NCI-H1694 treated with DMSO at 0.1 percent for 48 hours (cell line): ENCODE measurements at regions not wholly inside any gene's neighbourhood (a gene's known extent, or its start where the extent isn't known, plus 50 kb on each side); places are given as distances from the start of the nearest gene placed in this dataset.
"Not testable (repeated sequence)": the region's sequence is repeated elsewhere in the genome, so short reads cannot be mapped to it uniquely, and the experiment has no call there.

Experiments used
- DNase-seq: peaks from one replicate; lab custom pipeline; 2025; lab: John Stamatoyannopoulos, UW

DNA sequence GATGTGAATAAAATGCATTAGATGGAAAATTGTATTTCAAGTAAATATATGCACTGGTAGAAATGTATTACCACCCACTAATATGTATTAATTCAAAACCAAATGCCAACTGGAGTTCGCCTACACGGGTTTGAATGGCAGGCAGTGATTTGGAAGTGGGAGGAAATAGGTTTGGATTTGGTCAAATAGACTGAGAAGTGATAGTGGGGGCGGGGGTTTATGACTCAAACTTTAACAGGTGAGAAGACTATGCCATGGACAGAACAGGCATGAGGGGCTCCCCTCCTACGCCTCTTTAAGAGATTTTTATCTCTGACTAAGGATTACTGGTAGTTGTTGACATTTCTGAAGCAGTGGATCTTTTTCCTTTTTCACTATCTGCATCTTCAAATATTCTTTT lies 677.8 kb downstream of the NTRK3 start:
- DNase-seq, result no peak

DNA sequence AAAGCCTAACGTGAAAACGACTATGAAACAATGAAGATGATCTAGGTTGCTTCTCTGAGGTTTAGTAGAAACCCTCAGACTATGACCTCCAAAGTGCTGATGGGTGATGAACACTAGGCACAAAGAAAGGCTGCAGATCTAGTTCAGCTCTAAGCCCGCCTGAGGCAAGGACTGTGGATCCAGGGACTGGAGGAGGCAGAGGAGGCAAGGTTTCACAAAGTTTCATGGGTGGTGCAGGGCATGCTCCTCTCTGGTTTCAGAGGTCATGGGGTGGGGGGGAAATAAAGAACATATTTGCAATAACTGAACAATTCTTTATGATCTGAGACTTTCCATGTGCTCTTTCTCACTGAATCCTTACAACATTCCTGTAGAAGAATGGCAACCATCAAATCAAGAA lies 679.2 kb downstream of the NTRK3 start:
- no peak for DNase-seq

DNA sequence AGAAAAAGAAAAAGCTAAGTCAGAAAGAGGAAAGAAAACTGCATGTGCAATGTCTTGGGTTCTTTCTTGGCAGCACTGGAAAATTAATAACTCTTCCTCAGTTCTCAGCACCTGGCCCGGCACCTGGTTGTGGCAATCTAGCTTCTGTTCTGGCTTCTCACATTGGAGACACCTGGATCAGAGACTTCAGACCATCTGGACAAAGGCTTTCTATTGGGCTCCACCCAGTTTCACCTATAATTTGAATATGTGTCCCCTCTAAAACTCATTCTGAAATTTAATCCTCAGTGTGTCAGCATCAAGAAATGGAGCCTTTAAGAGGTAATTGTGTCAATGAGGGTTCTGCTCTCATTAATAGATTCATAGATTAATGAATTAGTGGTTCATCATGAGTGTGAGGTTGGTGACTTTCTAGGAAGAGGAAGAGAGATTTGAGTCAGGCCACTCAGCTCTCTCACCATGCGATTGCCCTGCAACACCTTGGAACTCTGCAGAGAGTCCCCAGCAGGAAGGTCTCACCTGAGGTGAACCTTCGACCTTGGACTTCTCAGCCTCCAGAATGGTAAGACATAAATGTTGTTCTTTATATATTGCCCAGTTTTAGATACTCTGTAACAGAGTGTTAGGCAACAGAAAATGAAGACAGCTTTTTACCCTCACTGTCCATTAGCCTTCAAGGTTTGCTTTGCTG lies 679.9 kb downstream of the NTRK3 start:
- DNase-seq, result no peak

DNA sequence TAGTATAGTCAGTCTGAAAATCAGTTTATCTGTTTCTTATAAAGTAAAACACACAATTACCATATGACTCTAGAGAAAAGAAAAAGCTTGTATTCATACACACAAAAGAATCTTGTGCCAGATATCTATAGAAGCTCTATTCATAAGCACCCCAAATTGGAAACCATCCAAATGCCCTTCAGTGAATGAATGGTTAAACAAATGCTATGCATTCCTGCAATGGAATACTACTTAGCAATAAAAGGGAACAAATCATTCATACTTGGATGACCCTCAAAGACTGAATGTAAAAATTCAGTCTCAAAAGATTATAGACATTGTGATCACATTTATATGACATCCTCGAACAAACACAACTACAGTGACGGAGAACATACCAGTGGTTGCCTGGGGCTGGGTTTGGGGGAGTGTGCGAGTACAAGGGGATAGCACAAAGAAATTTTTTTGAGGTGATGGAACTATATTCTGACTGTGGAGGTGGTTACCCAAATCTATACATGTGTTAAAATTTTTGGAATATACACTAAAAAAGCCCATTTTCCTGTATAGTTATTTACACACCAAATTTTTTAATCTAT lies 680.6 kb downstream of the NTRK3 start:
- no peak for DNase-seq

DNA sequence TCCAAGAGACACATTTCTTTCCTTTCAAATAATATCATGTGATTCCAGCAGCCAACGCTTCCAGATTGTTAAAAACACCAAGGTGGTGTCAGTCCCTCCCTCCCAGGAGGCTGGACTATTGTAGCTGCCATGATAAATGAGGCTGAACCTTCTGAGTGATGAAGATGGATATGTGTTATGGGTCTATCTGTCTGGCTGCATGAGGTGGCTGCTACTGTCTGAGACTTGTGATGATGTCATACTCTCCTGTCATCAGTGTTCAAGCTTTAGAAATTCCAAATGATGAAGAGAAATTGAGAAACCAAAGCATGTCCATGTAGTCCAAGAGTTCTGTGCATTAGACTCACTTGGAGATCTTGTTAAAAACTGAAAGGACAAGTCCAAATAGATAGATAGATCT lies 683.0 kb downstream of the NTRK3 start:
- no peak for DNase-seq

DNA sequence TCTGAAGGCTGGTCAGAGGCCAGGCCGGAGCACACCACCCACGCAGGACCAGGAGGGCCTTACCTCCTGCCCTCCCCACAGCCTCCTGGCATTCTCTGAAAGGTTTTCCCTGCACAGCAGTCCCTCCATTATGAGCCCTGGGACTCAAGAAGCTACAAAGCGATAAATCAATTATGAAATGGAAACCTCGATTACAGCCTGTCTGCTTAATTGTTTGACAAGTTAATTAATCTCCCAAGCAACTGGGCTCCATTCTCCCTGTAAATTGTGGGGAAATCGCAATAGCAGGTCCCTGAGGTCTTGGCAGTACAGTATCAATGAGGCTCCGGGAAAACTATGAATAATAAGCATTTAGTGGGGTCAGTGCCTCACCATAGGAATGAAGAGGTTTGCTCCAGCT lies 683.5 kb downstream of the NTRK3 start:
- DNase-seq, result no peak

DNA sequence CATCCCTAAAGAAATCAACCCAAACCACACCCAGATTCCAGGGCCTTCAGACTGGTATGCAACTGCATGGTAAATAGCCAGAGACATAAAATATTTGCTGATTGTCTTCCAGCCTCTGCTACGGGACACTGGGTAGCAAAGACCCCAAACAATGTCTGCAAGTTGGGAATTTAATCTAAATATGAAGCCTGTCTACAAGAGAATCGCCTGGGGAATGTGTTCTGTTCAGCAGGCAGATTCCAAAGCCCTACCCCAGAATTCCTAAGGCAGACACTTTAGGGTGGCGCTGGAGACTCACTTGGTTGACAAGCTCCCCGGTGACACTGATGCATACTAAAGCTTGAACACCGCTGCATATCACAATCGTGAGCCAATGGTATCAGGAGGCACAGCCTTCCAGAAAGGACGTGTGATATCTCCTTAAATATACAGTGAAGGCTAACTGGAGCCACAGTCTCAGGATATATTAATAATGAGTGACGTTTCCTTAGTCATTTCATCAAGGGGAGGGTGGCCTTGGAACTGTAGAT lies 684.1 kb downstream of the NTRK3 start:
- no peak for DNase-seq

DNA sequence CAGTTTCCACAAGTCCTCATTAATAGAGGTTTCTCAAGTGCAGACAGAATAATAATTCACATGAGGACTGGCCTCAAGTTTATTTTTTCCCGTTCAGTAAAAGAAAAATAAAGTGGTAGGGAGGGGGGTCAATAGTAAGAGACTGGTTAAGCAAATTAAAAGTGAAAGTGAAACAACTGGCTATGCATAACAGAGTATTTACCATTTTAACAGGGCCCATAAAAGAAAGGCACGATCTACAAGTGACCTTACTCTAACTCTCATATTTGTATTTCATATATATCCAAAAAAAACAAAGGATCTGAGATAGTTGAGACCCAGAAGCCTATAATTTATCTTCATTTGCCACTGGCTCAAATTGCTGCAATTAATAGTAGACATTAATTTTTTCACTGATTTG lies 686.3 kb downstream of the NTRK3 start:
- DNase-seq, result no peak

DNA sequence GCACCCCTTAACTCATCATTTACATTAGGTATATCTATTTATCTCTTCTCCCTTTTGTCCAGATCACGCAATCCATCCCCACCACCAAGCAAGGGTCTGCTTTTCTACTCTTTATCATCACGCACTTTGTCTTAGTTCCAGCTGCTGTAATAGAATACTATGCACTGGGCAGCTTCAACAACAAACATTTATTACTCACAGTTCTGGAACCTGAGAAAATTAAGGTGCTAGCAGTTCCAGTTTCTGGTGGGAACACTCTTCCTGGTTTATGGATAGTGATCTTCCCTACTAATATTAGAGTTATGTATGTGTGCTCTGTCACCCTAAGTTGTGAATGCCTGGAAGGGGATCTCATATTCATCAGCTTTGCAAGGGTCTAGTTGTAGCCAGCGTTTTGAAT lies 687.0 kb downstream of the NTRK3 start:
- no peak for DNase-seq

DNA sequence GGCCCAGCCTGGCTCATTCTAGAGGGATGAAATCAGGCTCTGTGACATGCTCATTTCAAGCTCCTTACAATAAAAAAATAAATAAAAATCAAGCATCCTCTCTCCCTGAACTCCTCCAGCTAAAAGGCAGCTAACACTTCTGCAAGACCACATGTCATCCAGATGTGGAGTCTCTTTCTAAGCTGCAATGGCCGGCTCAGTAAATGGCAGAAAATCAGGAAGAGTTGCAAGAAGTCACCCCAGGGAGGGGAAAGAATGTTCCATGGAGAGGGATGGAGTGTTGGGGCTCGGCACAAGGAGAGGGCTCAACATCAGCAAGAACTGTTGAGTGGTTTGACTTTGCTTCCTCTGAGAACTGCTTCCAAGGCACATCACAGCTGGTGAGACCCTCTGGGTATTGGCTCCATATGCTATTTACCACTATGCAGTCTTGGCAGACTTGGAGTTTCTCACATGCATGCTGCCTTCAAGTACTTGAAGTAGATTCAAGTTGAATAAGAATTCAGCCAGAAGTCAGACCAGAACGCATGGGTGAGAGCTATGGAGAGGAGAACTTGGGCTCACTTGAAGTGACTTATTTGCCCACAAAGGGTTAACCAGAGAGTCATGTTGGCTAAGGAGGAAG lies 689.0 kb downstream of the NTRK3 start:
- no peak for DNase-seq

DNA sequence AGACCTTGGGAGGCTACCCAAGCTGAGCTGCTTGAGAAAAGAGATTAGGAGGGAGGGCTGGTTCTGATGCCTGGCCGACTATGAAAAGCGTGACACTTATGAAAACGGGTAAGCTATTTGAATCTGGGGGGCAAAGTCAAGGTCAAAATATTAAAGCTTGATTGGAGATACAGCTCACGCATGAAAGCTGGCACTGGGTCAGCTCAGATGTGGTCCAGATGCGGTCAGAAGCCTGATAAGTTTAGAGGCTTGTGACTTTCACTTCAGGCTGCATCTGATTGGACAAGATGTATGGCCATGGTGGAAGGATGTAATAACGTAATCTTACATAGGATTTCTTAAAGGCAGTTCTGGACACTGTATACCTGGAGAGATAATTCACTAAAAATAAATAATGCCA lies 690.3 kb downstream of the NTRK3 start:
- no peak for DNase-seq

DNA sequence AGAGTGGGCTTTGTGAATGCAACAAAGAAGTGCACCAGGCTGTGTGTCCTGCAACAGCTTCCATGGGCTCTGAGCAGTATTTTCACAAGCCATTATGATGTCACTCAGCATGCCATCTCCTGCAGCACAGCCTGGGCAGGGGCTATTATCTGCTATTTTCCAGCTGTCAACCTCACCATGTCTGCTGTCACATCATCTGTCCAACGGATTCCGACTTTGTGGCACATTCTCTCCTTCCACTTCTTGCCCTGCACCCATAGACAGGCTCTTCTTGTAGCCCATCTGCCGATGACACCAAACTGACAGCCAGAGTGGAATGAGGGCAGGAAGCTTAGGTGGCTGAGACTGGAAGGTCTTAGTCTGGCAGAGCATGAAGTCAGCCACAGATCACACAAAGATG lies 691.9 kb downstream of the NTRK3 start:
- peak; percentile 47 for DNase-seq

DNA sequence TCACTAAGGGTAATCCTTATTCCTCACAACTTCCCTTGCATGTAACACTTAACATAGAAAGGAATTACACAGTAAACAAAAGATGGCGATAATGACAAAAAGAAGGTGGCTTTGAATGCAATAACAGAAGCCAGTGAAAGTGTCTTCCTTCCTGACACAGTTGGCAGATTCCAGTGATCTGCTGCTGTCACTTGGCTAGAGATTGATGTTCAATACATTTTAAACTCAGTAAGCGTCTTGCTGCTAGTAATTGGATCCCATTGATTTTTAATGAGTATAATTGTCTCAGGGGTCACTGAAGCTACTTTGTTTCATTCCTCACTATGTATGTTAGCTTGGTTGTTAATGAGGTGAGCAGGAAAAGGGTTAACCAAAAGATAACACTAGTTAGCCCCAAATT lies 692.7 kb downstream of the NTRK3 start:
- DNase-seq, result peak; percentile 1

DNA sequence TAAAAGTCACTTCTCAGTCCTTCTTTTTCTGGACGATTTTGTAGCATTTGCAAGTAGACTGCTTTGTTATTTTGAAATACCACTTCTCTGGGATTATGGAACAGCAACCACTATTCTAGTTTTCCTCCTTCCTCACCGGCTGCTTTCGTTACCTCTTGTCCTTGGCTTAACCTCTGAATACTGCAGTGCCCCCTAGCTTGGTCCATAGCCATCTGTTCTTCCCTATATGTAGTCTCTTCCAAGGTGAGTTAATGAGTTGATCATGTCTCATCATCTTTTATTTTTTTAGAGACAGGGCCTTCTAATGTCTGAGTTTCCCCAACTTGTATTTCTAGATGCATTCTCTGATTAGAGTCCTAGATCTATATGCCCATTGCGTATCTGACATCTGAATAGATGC lies 694.3 kb downstream of the NTRK3 start:
- no peak for DNase-seq

DNA sequence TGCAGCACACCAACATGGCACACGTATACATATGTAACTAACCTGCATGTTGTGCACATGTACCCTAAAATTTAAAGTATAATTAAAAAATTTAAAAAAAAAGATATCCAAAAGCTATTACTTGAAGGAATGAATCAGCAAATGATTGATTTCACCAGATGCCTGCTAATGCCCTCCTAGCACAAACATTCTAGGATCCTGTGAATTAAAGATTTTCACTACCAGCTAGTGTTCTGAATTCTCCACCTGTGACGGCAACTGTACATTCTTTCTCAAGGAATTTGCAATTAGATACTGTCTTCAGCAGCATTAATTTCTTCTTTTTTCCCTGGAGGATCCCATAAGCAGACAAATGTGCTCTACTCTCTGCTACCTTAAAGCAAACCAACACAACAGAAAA lies 694.9 kb downstream of the NTRK3 start:
- DNase-seq, result no peak

DNA sequence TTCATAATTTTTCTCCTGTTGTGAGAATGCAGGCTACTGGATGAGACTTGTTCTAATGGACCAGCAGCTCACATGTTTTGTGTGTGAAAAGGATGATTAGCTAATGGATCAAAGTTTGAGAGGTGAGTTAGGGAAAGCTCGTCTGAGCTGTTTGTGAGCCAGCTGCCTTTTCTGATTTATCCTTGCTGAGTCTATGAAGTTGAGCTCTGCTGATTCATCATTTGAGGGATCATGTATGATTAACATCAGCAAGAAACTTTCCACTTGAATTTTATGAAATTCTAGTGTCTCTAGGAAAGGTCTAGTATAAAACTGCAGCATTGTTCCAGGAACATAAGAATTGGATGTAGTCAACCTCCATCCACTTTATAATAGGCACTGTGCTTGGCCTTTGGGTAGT lies 698.7 kb downstream of the NTRK3 start:
- DNase-seq, result no peak

DNA sequence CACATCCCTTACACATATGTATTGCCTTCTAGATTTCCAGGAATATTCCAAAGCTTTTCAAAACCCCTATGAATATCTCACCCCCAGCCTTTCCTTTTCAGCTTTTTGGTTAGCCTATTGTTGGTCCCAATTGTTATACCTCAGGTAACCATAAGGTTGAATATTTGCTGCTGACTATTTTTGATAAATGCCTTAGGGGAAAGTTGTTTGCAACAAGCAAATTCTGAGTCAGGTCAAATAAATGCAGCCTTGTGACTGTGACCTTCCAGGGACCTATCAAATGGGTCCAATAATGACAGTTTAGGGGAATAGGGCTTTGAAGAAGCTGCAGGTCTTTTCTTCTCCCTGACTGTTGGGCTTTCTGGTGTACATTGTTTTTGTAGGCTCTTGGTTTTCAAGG lies 699.7 kb downstream of the NTRK3 start:
- no peak for DNase-seq

DNA sequence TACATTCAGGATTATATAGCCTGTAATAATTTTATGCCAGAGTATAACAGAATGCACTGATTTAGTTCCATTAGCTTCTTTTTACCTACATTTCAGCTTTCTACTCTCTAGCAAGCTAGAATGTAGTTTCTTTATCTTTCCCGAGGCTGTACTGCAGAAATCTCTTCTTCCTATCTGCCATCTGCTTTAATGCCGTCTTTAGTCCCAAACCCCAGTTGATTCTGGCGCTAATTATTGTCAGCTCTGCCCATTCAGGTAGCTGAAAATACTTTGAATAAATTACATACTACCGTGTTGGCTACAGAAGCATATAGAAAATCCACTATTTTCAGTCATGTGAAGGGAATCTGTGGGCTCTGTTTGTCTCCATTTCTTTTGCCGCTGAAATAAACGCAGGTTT lies 706.7 kb downstream of the NTRK3 start:
- no peak for DNase-seq

DNA sequence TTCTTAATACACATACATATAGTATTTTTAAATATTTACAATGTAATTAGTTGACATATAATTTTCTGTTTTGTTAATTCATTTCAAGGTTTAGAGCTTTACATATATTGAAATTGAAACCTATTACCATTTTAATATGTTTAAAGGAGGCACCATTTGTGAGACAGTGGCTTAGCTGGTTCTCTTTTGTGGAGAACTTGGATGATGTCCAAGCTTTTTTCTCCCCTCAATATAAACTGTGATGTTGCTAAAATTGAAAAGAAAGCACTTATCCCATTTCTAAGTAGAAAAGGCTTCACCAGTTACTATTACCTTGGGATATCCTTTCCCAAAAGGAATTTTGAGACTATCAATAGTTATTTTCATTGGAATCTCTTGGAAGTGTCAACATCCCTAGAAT lies 707.2 kb downstream of the NTRK3 start:
- DNase-seq, result no peak

DNA sequence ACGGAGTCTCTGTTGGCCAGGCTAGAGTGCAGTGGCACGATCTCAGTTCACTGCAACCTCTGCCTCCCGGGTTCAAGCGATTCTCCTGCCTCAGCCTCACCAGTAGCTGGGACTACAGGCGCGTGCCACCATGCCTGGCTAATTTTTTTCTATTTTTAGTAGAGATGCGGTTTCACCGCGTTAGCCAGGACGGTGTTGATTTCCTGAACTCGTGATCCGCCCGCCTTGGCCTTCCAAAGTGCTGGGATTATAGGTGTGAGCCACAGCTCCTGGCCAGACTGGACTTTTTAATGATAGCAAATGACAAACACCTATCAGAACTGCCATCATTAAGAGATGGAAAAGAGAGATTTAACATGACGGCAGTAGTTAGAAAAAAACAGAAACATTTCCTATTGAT lies 707.9 kb downstream of the NTRK3 start:
- not testable (repeated sequence) for DNase-seq

DNA sequence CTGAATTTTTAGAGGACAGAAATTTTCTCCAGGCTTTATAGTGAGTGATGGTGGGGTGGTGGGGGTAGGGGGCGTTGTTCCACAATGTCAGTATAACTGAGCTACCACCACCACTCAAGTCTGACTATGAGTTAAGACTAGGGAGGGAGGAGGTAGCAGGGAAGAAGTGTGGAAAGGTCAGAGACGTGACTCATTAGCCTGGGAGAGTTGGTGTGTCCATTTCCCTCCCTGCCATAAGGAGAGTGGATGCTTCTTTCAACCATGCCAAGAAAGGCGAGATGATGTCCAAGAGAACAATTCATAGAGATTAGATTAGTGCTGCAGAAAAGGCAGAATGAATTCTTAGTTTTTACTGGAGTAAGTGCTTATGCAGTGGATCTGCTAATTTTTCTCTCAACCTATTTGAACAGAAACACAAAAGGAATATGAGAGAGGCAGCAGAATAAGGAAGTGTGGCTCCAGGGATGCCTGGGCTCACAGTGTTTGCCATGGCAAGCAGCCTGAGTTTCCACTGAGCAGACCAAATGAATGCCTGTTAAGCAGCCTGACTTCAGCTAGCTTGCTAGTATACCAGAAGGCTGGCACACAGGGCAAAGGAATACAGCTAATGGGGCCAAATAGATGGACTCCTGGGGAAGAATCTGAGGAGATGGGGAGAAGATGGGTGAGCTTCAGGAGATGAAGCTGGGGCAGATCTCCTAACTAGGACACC lies 708.9 kb downstream of the NTRK3 start:
- DNase-seq, result no peak

DNA sequence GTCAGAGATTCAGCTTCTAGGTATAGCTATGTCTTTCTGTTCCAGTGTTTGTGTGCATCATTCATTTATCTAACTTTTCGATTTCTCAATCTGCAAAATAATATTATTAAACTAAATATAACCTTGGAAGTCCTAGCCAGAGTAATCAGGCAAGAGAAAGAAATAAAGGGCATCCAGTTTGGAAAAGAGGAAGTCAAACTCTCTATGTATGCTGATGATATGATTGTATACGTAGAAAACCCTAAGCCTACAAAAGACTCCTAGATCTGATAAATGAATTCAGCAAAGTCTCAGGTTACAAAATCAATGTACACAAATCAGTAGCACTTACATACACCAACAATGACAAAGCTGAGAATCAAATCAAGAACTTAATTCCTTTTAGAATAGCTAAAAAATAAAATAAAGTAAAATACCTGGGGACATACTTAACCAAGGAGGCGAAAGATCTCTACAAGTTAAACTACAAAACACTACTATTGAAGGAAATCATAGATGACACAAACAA lies 718.2 kb downstream of the NTRK3 start:
- no peak for DNase-seq

DNA sequence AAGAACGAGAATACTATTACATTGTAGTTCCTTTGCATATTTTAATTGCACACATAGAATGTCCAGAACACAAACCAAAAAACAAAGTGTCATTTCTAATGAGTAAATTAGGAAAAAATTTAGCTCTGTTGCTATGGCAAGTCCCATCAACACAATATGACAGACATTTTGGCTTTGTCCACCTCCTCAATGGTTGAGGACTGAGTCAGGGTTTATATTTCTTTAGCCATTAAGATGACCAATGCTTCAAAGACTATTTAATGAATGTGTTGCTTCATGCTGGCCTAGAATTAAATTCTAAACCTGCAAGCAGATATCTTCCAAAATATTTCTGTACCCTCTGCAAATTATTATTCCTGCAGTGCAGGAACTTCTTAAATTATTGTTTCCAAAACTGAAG lies 719.2 kb downstream of the NTRK3 start:
- no peak for DNase-seq
